ENCODE measurements at regions not wholly inside any gene's neighbourhood (a gene's known extent, or its start where the extent isn't known, plus 50 kb on each side); places are given as distances from the start of the nearest gene placed in this dataset.

DNA sequence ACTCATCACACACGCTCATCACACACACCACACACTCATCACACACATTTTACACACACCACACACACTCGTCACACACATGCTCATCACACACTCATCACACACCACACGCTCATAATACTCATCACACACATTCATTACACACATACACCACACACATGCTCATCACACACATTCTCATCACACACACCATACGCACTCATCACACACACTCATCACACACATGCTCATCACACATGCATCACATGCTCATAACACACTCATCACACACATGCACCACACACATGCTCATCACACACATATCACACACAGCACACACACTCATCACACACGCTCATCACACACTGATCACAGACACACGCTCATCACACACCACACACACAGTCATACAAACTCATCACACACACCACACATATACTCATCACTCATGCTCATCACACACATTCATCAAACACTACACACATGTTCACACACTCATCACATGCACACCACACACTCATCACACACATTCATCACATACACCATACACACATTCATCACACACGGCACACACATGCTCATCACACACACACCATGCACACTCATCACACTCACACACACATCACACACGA, 247.1 kb upstream of the SGCG start:
- Histone ChIP-seq H3K4me3 (no peak overlapping the region), H3K36me3 (no peaks in the 10 kb centered on the region), H3K27me3 (no peaks in the 10 kb centered on the region), H3K4me1 (no peaks in the 10 kb centered on the region), H3K9me3 (no peaks in the 10 kb centered on the region), H3K27ac (no peak overlapping the region)
- WGBS, 2 donors = 86 to 89% methylated on average over 8 of the region's 8 CpGs
- no peak for DNase-seq
- TF ChIP-seq, protein P1, sequence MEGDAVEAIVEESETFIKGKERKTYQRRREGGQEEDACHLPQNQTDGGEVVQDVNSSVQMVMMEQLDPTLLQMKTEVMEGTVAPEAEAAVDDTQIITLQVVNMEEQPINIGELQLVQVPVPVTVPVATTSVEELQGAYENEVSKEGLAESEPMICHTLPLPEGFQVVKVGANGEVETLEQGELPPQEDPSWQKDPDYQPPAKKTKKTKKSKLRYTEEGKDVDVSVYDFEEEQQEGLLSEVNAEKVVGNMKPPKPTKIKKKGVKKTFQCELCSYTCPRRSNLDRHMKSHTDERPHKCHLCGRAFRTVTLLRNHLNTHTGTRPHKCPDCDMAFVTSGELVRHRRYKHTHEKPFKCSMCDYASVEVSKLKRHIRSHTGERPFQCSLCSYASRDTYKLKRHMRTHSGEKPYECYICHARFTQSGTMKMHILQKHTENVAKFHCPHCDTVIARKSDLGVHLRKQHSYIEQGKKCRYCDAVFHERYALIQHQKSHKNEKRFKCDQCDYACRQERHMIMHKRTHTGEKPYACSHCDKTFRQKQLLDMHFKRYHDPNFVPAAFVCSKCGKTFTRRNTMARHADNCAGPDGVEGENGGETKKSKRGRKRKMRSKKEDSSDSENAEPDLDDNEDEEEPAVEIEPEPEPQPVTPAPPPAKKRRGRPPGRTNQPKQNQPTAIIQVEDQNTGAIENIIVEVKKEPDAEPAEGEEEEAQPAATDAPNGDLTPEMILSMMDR (IDR thresholded peaks at IDR 0.05) = no peak
- no peak for ATAC-seq
- intact Hi-C loops (cut with DNase I) = no loop called here

DNA sequence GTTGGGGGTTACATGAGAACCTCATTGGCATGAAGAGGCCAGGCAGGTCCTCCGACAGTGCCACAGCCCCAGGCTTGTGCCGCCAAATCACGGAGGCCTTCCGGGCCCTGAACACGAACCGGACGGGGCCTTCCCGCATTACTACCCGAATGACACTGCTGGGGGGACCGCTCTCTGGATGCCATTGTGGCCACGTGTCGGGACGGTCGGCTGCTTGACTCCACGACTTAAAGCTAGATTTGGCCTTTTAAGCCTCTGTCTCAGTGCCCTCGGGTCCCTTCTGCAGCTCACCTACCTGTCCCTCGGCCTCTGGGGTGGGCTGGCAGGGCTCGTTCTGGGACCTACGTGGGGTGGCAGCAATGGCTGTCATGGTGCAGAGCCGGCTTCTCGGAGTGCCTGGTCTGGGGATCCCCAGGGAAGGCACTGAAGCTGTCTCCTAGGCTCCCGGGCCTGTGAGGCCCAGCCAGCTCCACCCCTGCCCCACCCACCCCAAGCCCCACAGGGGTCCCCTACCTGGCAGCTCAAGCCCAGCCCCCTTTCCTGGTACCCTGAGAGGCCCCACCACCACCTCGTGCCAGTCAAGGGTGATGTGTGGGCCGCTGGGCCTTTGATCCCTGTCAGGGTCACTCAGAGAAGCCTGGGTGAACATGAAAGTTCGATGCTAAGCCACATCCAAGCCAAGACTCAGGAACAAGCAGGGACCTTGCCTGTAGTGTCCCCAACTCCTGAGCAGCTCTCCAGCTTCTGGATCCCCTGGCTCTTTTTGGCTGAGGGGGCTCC, 245.8 kb upstream of the SGCG start:
- no peak for DNase-seq
- Histone ChIP-seq H3K27ac (no peak overlapping the region), H3K4me1 (no peaks in the 10 kb centered on the region), H3K36me3 (no peaks in the 10 kb centered on the region), H3K4me3 (no peak overlapping the region), H3K27me3 (no peaks in the 10 kb centered on the region), H3K9me3 (no peaks in the 10 kb centered on the region)
- TF ChIP-seq, protein P1 (IDR thresholded peaks at IDR 0.05) = no peak
- 90 to 91% methylated on average over 24 of the region's 25 CpGs for WGBS, 2 donors
- intact Hi-C loops (cut with DNase I) = no loop called here
- no peak for ATAC-seq

DNA sequence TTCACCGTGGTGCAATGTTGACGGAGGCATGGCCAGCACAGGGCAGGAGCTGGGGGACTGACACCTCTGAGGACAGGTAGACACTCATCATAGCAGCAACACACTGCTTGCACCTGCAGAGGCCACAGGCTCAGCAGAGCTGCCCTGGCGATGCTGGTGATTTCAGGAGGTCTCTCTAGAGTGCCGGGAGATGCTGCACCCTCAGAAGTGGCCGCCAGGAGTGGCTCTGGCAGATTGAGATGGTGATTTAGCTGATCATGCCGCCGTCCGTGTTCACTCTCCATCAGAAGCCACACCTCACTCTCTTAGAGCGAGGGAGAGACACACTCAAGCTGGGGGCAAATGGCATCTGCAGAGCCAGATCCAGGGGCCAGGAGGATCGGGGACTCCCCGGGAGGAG, 244.6 kb upstream of the SGCG start:
- WGBS, 2 donors = 79 to 81% methylated on average over 11 of the region's 11 CpGs
- DNase-seq (no peak), ATAC-seq (no peak)
- H3K9me3 ChIP-seq = no peaks in the 10 kb centered on the region
- H3K4me3 ChIP-seq = no peak overlapping the region
- no peaks in the 10 kb centered on the region for H3K4me1 ChIP-seq
- TF ChIP-seq, protein P1 (IDR thresholded peaks at IDR 0.05) = no peak
- H3K36me3 ChIP-seq = no peaks in the 10 kb centered on the region
- no peak overlapping the region for H3K27ac ChIP-seq
- H3K27me3 ChIP-seq = no peaks in the 10 kb centered on the region
- intact Hi-C loops (cut with DNase I) = no loop called here

DNA sequence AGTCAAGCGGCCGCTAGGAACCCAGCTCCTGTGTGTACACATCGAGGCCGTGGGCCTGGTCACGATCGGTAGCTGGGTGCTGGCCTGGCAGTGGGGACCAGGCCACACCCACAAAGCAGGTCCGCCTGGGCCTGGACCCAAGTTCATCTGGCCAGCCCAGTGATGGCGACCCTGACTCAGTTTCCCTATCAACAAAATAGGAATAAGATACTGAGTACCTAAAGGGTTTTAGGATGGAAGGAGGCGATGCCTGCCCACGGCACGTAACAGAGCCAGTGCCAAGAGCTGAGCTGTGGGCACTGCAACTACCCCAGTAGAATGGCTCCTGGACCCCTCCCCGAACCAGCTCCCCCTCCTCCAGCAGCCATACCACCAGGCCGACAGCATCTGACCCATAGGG, 243.5 kb upstream of the SGCG start:
- no peak for ATAC-seq
- no peaks in the 10 kb centered on the region for H3K9me3 ChIP-seq
- intact Hi-C loops (cut with DNase I) = no loop called here

More for the DNA sequence above, 243.5 kb upstream of the SGCG start:
- WGBS, 2 donors = 89 to 96% methylated on average over 13 of the region's 13 CpGs
- H3K4me3 ChIP-seq = no peak overlapping the region
- H3K27ac ChIP-seq = no peak overlapping the region
- TF ChIP-seq, protein P1 (IDR thresholded peaks at IDR 0.05) = no peak
- H3K36me3 ChIP-seq = no peaks in the 10 kb centered on the region
- no peaks in the 10 kb centered on the region for H3K4me1 ChIP-seq
- no peaks in the 10 kb centered on the region for H3K27me3 ChIP-seq
- DNase-seq = no peak
